GM12865 (cell line): ENCODE measurements at regions not wholly inside any gene's neighbourhood (a gene's known extent, or its start where the extent isn't known, plus 50 kb on each side); places are given as distances from the start of the nearest gene placed in this dataset.

ENCODE experiments used
- DNase-seq: peaks from one replicate; pipeline ENCODE4 v3.0.0; 2010; ENCODE audit warnings: low read depth
- H3K4me3 ChIP-seq: 2 replicates; pipeline ENCODE4 v1.5.1; 2011; ENCODE audit warnings: mild to moderate bottlenecking, low read depth, low read length, control low read depth
- CTCF ChIP-seq: IDR thresholded peaks from 2 replicates; pipeline ENCODE4 v1.5.1; 2011; ENCODE audit warnings: low read length, control low read depth, low read depth, inconsistent platforms; ENCODE audit not compliant: insufficient read depth; ENCODE audit errors: missing control alignments

- DNase-seq = peak; percentile 2
- TF ChIP-seq CTCF = no peak
- H3K4me3 ChIP-seq = no peak overlapping the region
Measured at GRCh38 chr7:9083837-9084236, 650.4 kb downstream of the NXPH1 start.

GRCh38 chr7:9091282-9091681 lies 657.9 kb downstream of the NXPH1 start:
- peak; percentile 42 for DNase-seq
- no peak overlapping the region for H3K4me3 ChIP-seq
- TF ChIP-seq CTCF = peak; percentile 41

- H3K4me3 ChIP-seq = no peak overlapping the region
- no peak for TF ChIP-seq CTCF
- DNase-seq = no peak
Measured at GRCh38 chr7:9097565-9098060, 664.2 kb downstream of the NXPH1 start.

GRCh38 chr7:9100289-9100688 lies 666.9 kb downstream of the NXPH1 start:
- no peak overlapping the region for H3K4me3 ChIP-seq
- no peak for DNase-seq
- no peak for TF ChIP-seq CTCF

- TF ChIP-seq CTCF = no peak
Measured at GRCh38 chr7:9102846-9103245, 669.4 kb downstream of the NXPH1 start.

GRCh38 chr7:9106747-9107146 lies 673.3 kb downstream of the NXPH1 start:
- TF ChIP-seq CTCF = no peak
- no peak for DNase-seq
- H3K4me3 ChIP-seq = no peak overlapping the region

More at GRCh38 chr7:9102846-9103245, 669.4 kb downstream of the NXPH1 start:
- no peak overlapping the region for H3K4me3 ChIP-seq
- DNase-seq = no peak

GRCh38 chr7:9120331-9120730 lies 686.9 kb downstream of the NXPH1 start:
- TF ChIP-seq CTCF = no peak
- no peak overlapping the region for H3K4me3 ChIP-seq
- DNase-seq = no peak
